RWPE2 (cell line): ENCODE measurements at regions not wholly inside any gene's neighbourhood (a gene's known extent, or its start where the extent isn't known, plus 50 kb on each side); places are given as distances from the start of the nearest gene placed in this dataset.

Source experiments
- ATAC-seq: fragments of 200-7000 bp; cut with Tn5 transposase; 3 replicates; pipeline ENCODE4 v1.9.1; 2021; ENCODE audit warnings: low read depth
- DNase-seq: peaks from one replicate; pipeline ENCODE4 v3.0.0-alpha.2; 2020; ENCODE audit warnings: low spot score
- H3K27ac ChIP-seq: fragments of 450-650 bp; 2 replicates; pipeline ENCODE4 v1.5.1; 2017; ENCODE audit warnings: mild to moderate bottlenecking; ENCODE audit not compliant: poor library complexity, severe bottlenecking
- H3K27me3 ChIP-seq: fragments of 250-450 bp; sonication (Bioruptor Pico); 2 replicates; pipeline ENCODE4 v1.5.1; 2021; ENCODE audit warnings: mild to moderate bottlenecking, moderate library complexity; ENCODE audit not compliant: insufficient read depth, poor library complexity, severe bottlenecking
- H3K36me3 ChIP-seq: fragments of 250-450 bp; sonication (Bioruptor Pico); 2 replicates; pipeline ENCODE4 v1.5.1; 2020; ENCODE audit warnings: low read depth, mild to moderate bottlenecking, moderate library complexity
- H3K4me1 ChIP-seq: fragments of 250-450 bp; sonication (Bioruptor Pico); 2 replicates; pipeline ENCODE4 v1.5.1; 2021; ENCODE audit warnings: mild to moderate bottlenecking, moderate library complexity; ENCODE audit not compliant: insufficient read depth, poor library complexity, severe bottlenecking
- H3K4me3 ChIP-seq: fragments of 250-450 bp; sonication (Bioruptor Pico); 2 replicates; pipeline ENCODE4 v1.5.1; 2021; ENCODE audit warnings: mild to moderate bottlenecking, moderate library complexity; ENCODE audit not compliant: severe bottlenecking
- H3K9me3 ChIP-seq: fragments of 250-450 bp; sonication (Bioruptor Pico); 2 replicates; pipeline ENCODE4 v1.5.1; 2021; ENCODE audit warnings: mild to moderate bottlenecking, moderate library complexity; ENCODE audit not compliant: severe bottlenecking
- CTCF ChIP-seq: fragments of 450-650 bp; IDR thresholded peaks from one replicate; pipeline ENCODE4 v1.5.1; 2017; ENCODE audit warnings: mild to moderate bottlenecking, moderate library complexity; ENCODE audit not compliant: poor library complexity, severe bottlenecking

GRCh38 chr18:43774497-43774896, 497.2 kb upstream of the SYT4 start:
- no peak overlapping the region for H3K4me3 ChIP-seq
- H3K27me3 ChIP-seq, result no peaks in the 10 kb centered on the region
- ATAC-seq (no peak), DNase-seq (no peak)
- no peaks in the 10 kb centered on the region for H3K9me3 ChIP-seq
- H3K27ac ChIP-seq, result no peak overlapping the region
- H3K4me1 ChIP-seq, result no peaks in the 10 kb centered on the region
- TF ChIP-seq CTCF, result no peak
- no peaks in the 10 kb centered on the region for H3K36me3 ChIP-seq

GRCh38 chr18:43775591-43775990, 498.3 kb upstream of the SYT4 start:
- H3K4me1 ChIP-seq, result peaks cover 8% of the 10 kb centered on the region
- H3K36me3 ChIP-seq, result no peaks in the 10 kb centered on the region
- no peak overlapping the region for H3K27ac ChIP-seq
- TF ChIP-seq CTCF, result no peak
- H3K27me3 ChIP-seq, result no peaks in the 10 kb centered on the region
- H3K9me3 ChIP-seq, result no peaks in the 10 kb centered on the region
- no peak for ATAC-seq
- no peak overlapping the region for H3K4me3 ChIP-seq
- DNase-seq, result no peak

- Histone ChIP-seq H3K27me3 (no peaks in the 10 kb centered on the region), H3K27ac (no peak overlapping the region), H3K4me1 (peaks cover 20% of the 10 kb centered on the region), H3K36me3 (no peaks in the 10 kb centered on the region), H3K4me3 (no peak overlapping the region), H3K9me3 (no peaks in the 10 kb centered on the region)
- no peak for TF ChIP-seq CTCF
- ATAC-seq, result no peak
- no peak for DNase-seq
Measured at GRCh38 chr18:43776997-43777396, 499.7 kb upstream of the SYT4 start.

- Histone ChIP-seq H3K4me1 (peaks cover 20% of the 10 kb centered on the region), H3K36me3 (no peaks in the 10 kb centered on the region), H3K27ac (no peak overlapping the region), H3K27me3 (no peaks in the 10 kb centered on the region), H3K4me3 (no peak overlapping the region), H3K9me3 (no peaks in the 10 kb centered on the region)
- no peak for TF ChIP-seq CTCF
- no peak for ATAC-seq
- no peak for DNase-seq
Measured at GRCh38 chr18:43777636-43778304, 500.5 kb upstream of the SYT4 start.

- H3K4me1 ChIP-seq, result peaks cover 20% of the 10 kb centered on the region
- H3K27me3 ChIP-seq, result no peaks in the 10 kb centered on the region
- ATAC-seq (peak; percentile 94), DNase-seq (no peak)
- no peak for TF ChIP-seq CTCF
- no peak overlapping the region for H3K4me3 ChIP-seq
- no peaks in the 10 kb centered on the region for H3K9me3 ChIP-seq
- peak overlapping the region; percentile 89 for H3K27ac ChIP-seq
- H3K36me3 ChIP-seq, result no peaks in the 10 kb centered on the region
Measured at GRCh38 chr18:43780782-43781340, 503.6 kb upstream of the SYT4 start.
